GM19467 (cell line): ENCODE measurements at regions not wholly inside any gene's neighbourhood (a gene's known extent, or its start where the extent isn't known, plus 50 kb on each side); places are given as distances from the start of the nearest gene placed in this dataset.

Experiments used
- ATAC-seq: cut with Tn5 transposase; IDR thresholded peaks from one replicate; pipeline ENCODE4 v1.9.1; 2021; ENCODE audit warnings: mild to moderate bottlenecking, moderate library complexity; ENCODE audit not compliant: unreplicated experiment

- no peak for ATAC-seq
Observed at GRCh38 chr14:53810221-53810620, 146.4 kb downstream of the BMP4 start.

DNA sequence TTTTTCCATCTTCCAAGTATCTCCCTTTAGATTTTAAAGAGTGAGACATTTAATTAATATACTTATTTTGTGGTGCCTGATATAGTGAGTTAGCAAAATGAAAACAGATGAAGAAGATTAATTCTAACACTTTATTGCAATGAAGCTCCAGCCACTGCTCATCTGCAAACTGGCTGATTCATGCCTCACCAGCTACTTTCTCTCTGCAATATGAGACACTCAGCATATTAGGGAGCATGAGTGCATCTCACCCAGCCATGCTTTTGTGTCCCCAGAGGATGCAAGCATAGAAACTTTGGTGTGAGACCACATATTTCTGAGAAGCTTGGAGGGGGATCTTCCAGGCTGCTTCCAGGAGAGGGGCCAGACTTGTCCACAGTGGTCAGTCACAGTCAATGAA lies 148.6 kb downstream of the BMP4 start:
- ATAC-seq = no peak

DNA sequence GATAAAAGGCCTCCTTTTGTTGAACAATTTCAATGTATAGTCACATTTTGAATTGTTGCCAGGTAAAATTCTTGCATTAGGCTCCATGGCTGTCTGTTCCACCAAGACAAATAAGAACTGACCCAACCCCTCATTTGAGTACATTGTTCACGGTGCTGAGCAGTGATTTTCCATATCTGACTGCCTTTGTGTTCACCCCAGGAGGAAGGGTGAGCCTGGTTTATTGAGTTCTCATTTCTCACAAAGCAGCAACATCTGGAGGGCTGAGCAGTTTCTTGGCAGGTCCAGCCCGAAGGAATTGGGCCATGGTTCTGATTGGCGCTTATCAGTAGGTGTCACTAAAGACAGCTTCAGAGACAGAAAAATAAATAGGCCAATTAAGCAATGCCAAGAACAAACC lies 149.1 kb downstream of the BMP4 start:
- ATAC-seq = no peak

DNA sequence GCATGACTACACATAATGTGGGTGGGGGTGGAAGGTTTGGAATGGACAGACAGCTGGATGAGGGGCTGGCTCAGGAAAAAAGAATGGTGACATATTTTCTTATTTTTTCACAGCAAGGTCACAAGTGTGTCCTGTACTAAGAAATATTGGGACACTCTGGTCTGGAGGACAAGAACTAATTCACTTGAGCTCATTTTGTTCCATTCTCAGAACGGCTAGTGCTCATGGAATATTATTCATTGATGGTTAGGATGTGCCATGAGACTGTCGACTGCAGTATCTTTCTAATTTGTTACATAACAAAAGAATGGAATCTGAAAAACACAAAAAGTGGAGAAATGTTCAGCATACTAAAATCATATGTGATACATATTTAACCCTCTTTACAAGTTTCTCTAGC lies 149.5 kb downstream of the BMP4 start:
- no peak for ATAC-seq

DNA sequence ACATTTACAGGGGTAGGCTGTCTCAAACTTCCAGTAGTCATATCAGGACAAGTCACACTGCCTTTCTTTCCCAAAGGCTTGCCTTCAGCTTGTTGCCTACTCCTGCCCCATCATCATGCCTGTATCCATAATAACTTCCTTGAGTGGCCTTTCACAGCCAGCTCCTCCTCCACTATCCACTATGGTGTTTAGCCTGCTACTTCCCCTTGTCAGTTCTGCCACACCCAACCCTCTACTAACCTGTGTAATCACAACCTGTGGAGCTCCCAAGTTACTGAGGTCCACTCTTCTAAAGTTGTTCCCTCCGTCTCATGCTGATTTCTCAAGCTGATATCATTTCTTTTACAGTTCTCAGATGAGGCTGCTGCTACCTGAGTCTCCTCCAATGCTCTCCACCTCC lies 159.9 kb downstream of the BMP4 start:
- no peak for ATAC-seq

GRCh38 chr14:53793790-53794505 lies 162.7 kb downstream of the BMP4 start:
- ATAC-seq = no peak

- no peak for ATAC-seq
Observed at GRCh38 chr14:53792909-53793308, 163.7 kb downstream of the BMP4 start.

GRCh38 chr14:53790731-53791500 lies 165.7 kb downstream of the BMP4 start:
- no peak for ATAC-seq

DNA sequence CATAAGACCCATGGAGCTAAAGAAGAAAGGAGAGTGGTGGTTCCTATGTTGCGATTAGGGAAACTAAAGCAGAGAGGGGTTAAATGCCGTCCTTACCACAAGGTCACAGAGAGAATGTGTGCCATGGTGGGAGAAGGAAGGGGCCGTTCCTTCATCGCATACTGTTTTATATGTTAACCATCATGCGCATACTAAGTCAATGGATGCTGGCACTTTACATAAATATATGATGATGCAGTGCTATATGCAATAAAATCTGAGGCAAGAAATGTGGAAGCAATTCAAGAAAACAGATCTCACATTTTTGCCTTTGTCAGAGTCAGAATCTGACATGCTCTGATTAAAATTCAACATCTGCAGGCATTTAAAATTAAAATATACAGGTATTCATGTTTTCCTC lies 168.1 kb downstream of the BMP4 start:
- no peak for ATAC-seq

DNA sequence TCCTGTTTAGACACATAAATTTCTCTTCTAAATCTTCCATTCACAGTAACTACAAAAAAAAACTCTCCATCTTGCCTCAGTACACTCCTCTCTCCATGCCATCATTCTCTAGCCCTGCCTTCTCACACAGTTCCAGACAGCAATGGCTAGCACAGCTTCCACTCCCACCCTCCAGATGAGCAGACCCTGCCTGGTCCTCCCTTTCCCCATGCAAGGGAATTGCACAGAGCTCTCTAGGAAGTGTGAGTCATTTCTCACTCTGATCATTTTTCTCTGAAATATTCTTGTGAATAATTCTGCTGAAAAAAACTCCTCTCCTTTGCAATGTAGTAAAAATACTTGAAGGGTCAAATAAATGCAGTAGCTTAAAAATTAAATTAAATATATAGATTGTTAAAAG lies 170.6 kb downstream of the BMP4 start:
- ATAC-seq = no peak

DNA sequence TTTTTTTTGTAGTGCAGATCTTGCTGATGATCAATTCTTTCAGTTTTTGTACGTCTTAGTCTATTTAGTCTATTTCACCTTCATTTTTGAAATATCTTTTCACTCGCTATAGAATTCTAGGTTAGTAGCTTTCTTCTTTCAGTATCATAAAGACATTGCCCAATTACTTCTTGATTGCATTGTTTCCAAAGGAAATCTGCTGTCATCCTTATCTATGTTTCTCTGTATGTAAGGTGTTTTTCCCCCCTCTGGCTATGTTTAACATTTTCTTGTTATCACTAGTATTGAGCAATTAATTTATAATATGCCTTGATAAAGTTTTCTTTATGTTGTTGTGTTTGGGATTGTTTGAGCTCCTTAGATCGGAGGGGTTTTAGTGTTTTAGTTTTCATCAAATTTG lies 171.9 kb downstream of the BMP4 start:
- no peak for ATAC-seq

GRCh38 chr14:53783256-53783655 lies 173.4 kb downstream of the BMP4 start:
- ATAC-seq = no peak

DNA sequence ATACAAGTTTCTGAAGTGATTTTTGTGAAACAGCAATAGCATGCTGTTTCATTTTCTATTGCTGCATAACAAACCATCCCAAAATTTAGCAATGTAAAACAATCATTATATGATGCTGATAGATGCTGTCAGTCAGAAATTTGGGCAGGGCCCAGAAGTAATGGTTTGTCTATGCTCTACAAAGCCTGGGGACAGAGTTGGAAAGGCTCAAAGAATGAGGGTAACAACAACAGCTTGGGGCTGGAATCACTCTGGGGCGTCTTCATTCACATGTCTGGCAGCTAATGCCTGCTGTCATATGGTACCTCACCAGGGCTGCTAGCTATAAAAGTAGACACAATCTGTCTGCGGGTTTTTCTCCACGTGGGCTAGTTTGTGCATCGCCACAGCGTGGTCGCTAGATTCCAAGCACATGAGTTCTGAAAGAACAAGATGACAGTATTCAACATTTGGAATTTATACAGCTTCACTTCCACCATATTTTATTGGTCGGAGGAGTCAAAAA lies 176.5 kb downstream of the BMP4 start:
- no peak for ATAC-seq

GRCh38 chr14:53779301-53779700 lies 177.3 kb downstream of the BMP4 start:
- no peak for ATAC-seq

DNA sequence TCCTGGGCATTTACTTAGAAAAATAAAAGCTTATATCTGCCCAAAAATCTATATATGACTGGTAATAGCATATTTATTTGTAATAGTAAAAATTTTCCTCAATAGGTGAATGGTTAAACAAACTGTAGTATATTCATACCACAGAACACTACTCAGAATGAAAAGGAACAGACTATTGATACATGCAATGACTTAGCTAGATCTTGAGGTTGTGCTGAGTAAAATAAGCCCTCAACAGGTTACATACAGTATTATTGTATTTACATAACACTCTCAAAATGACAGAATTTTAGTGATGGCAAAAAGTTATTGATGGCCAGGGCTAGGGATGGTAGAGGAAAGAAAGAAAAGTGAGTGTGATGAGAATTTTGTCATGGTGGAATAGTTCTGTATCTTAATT lies 178.4 kb downstream of the BMP4 start:
- ATAC-seq = no peak

DNA sequence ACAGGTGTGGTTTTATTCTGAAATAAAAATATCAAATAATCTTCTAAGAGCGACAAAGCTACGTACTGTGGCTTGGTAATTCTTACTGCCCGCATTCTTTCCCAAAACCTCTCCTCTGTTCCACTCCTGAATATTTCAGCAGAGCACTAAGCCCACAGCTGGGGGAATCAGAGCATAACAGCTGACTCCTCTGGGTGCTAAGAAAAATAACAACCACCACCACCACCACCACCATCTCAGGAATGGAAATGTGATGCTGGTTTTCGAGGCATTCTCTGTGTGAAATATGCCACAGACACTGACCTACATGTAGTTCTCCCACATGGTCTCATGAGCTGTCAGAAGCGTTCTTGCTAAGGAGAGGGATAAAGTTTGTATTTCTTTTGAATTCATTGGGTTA lies 183.7 kb downstream of the BMP4 start:
- no peak for ATAC-seq

GRCh38 chr14:53767566-53767965 lies 189.1 kb downstream of the BMP4 start:
- no peak for ATAC-seq

DNA sequence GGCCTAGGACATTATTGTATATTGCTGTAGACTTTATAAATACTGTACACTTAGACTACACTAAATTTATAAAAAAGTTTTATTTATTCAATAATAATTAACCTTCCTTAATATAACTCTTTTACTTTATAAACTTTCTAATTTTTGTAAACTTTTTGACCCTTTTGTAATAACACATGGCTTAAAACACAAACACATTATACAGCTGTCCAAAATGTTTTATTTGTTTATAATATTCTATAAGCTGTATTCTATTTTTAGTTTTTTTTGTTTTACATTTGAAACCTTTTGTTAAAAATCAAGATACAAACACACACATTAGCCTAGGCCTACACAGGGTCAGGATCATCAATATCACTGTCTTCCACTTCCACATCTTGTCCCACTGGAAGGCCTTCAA lies 190.0 kb downstream of the BMP4 start:
- ATAC-seq = no peak

GRCh38 chr14:53766106-53766505 lies 190.5 kb downstream of the BMP4 start:
- ATAC-seq = no peak

GRCh38 chr14:53764846-53765245 lies 191.8 kb downstream of the BMP4 start:
- no peak for ATAC-seq

GRCh38 chr14:53758141-53758540 lies 198.5 kb downstream of the BMP4 start:
- no peak for ATAC-seq

- no peak for ATAC-seq
Observed at GRCh38 chr14:53757732-53758131, 198.9 kb downstream of the BMP4 start.
